SHP77 (cell line): ENCODE measurements at regions not wholly inside any gene's neighbourhood (a gene's known extent, or its start where the extent isn't known, plus 50 kb on each side); places are given as distances from the start of the nearest gene placed in this dataset.

Source experiments
- DNase-seq, 2 experiments: peaks; one replicate each; lab custom pipeline; 2025; lab: John Stamatoyannopoulos, UW

DNA sequence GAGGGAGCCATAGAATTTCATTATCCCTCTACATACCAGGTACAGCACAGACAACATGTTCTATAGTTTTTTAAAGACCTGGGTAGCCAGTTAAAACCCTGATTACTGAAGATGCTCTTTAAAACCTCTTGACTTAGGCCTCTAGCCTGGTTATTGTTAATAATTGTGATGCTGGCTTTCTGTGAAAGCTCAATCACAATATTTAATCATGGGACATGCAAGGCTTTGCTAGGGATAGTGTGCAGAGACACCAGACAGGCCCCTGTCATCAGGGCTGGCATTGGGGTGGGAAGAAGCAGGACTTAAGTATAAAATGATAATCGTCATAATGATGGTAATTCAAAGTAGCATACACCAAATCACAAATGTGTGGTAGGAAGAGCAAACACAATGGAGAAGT, 274.4 kb downstream of the PTBP2 start:
- no peak for DNase-seq

DNA sequence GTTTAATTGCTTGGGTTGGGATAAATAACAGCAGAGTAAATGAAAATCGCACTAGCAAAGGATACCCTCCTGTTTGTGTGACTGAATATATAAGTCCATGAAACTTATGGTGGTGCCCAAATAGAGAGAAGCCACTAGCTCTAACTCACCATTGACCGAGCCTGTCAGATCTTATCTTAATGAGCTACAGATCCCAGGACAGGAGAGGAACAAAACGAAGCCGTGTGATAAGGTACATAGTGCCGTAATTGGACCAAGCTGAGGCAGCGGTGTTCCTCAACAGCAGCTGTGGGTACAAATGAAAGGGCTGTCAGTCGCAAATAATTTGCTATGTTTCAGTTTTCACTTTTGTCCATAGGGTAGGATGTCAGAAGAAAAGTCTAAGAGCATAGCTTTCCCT, 276.1 kb downstream of the PTBP2 start:
- DNase-seq: no peak

DNA sequence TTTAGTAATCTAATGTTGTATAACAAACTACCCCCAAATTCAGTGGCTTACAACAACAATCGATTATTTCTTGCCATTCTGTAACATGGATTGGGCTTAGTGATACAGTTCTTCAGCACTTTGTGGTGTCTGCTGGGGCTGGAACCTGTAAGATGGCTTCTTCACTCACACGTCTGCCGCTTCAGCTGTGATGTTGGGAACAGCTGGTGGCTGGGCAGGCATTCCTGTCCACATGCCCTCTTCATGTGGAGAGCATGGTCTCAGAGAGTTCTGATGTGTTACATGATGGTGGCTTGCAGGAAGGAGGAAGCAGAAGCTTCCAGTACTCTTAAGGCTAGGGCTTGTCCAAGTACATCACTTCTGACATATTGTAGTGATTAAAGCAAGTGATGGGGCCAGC, 276.9 kb downstream of the PTBP2 start:
- no peak for DNase-seq

DNA sequence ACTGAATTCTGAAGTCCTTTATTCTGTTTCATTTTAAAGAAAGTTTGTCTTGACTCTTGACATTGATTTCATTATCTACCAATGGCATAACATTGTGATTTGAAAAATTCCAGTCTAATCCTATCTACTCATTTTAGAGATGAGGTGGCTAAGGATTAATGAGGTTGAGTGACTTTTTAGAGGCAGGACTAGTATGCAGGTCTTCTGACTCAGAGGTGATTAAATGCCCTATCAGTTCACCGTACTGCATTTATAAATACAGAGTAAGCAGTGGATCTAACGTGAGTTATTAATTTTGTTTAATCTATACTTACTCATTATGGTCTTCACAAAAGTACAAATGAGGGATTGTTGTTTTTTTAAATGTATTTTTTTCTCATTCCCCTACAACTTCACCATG, 277.6 kb downstream of the PTBP2 start:
- no peak for DNase-seq

DNA sequence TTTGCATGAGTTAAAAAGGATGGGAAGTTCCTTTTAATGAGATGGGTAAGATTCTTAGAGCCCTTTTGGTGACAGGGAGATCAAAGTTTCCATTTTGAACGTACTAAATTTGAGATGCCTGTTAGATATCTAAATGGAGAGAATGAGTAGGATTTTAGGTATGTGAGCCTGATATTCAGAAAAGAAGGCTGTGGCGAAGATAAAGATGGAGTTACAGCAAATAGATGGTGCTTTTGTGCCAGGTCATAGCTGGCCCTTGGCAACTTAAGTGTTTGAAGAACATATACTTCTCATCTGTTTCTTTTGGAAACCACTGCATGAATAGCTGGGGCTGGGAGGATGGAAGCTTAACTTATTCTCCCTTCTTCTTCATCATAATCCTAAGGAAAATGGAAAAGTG, 282.5 kb downstream of the PTBP2 start:
- DNase-seq: no peak

DNA sequence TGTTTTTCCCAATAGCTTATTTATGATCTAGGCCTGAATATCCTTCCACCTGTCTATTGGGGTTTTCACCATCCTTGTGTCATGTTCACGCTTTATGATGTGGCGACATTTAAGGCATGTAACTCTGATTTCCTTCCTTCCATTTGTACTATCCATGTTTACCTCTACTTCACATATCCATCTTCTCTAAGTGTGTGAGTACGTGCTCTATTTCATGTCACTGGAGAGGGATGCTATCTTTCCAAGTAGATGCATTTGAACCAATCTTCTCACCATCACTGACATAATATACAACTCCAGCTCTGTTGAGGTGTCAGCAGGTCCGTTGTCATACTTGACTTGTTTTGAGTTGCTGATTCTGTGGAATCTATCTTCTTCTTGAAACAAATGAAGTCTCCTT, 283.2 kb downstream of the PTBP2 start:
- DNase-seq: no peak

DNA sequence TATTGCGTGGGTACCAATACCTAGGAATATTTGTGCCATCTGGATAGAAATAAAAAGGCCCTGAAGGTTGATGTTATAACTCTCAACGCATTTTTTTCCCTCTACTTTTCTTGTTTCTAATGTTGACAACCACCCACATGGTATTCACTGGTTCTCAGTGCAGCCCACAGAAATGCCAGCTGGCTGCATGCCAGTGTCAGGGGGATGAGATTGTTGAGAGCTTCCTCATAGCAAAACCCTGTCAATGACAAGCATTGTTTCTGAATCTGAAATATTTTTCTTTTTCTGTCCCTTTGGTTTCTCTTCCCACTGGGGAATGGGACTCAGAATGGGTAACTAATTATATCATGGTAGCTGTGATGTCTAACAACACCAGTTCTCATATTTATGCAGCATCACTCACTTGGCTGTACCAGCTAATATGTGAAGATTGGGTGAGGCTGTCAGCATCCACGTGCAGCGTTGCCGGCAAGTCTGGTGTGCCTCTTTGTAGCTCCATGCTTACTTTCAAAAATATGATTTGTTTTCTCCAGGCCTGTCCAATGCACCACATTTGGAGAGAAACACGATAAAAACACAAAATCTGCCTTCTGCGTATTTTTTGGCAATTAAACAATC, 284.6 kb downstream of the PTBP2 start:
- no peak for DNase-seq

DNA sequence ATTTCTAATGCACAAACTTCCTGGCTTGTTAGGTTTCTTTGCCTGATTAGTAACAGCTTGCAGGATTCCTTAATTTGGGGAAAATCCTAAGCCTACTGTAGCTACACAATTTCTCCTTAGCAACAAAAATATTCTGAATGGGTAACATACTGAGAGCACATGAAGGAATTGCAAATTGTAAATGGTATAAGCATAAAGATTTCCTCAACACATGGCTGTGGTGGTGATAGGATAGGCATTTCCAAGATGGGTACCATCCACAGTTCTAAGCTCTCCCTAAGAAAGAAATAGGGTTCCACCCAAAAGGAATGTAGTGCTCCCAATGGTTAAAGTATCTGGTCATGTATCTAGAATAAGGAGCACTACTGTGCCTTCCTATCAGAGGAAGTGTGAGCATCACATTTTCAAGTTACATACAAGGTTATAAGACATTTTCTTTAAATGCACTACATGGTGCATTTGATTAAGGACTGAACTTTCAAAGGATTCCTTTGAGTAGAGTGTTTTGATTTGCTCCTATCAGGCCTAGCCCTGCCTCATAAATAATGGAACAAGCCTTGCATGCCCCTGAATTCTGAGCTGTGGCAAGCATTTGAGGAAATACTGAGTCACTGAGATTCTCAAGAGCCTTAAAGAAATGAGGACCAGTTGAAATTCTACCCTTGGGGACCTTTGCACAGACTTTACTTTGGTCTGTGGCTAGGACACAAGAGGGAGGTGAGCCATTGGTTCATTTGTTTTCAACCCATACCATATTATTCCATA, 286.4 kb downstream of the PTBP2 start:
- DNase-seq: no peak

DNA sequence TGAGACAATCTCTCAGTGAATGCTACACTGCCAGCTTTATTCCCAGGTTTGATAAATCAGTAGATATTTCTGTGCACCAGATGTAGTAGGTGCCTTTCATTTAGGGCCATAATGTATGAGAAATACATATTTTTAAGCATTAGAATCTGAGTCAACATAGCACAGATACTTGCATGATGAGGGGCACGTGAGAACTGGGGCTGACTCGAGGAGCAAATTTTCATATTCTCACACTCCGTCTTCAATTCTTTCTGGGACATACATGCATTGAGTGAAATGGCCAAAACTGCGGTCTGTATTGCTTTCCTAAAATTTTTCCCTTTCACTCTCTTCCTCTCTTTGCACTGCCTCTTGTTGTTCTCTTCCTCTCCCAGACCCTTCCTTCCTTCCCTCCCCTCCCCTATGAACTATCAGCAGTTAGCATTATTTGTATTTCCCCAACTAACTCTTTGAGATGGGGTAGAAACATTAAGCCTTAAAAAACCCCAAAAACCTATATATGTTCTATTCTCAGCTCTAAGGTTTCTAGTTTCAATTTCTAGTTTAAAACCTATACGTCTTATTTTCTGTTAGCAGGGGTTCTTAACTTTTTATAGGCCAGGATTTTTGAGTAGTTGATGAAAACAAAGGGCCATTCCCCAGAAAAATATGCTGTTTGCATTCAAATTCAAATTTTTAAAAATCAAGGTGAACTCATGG, 289.1 kb downstream of the PTBP2 start:
- DNase-seq: no peak

DNA sequence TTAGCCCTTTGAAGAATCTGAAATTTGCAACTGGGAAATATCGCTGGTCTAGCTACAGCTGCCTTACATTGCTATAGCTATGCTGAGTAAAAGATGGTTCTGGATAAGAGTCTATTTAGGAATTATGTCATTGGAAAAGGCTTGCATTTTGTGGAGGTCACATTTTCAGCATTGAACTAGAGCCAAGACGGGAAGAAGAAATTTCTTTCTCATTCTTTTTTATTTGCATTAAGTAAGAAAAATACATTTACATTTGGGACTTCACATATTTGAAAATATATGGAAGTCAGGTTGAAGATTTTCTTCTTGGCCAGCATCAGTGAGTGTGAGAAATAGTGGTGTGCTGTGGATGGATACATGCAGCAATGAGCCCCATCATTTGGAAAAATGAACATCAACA, 291.6 kb downstream of the PTBP2 start:
- no peak for DNase-seq

DNA sequence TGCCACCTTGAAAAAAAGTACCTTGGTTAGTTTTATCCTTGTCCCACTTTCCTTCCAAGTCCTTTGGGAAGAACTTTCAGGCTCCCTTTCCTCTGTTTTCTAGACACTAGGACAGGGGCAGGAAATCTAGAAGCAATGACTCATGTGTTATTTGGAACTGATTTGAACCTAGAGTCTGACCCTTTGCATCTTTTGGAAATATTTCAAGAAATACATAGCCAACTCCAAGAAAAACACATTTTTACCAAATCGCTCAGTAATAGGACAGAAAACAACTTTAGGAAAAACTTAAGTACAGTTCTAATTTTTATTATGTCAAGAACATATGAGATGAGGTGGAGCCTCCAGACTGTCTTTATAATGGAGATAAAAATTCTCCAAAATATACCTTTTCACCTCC, 292.4 kb downstream of the PTBP2 start:
- no peak for DNase-seq

DNA sequence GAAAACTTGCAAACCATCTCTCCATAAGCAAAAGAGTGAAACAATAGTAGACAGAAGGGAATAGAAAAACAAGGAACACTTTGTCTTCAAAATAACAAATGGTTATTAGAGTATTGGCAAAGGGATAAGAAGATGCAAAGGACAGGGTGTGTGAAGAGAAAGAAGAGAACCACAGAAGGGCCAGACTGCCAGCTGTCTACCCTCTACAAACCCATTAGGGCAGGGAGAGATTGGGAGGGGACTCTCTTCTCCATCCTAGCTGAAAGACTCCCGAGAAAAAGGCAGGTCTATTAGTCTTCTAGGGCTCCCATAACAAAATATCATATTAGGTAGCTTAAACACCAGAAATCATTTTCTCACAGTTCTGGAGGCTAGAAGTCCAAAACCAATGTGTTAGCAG, 292.8 kb downstream of the PTBP2 start:
- no peak for DNase-seq

DNA sequence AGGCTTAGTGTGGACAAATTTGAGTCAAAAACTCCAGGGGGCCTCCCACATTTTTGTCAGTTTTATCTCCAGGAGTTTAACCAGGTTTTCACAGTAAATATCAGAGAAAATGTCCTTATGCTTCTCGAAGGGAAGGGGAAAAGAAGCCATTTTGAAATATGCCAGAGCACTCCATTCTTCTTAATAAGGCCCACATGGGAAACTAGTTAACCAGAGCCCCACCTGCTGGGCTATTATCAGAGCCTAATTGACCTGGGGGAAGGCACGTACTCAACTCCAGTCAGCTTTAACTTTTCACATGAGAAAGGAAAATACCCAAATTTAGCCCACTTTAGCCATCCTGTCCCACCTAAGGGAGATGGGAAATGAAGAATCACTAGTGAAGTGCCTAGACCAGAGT, 296.3 kb downstream of the PTBP2 start:
- no peak for DNase-seq
